Keratinocyte (primary cell): ENCODE measurements at regions not wholly inside any gene's neighbourhood (a gene's known extent, or its start where the extent isn't known, plus 50 kb on each side); places are given as distances from the start of the nearest gene placed in this dataset.

Source experiments
- DNase-seq: peaks from one replicate; pipeline ENCODE4 v3.0.0-alpha.2; 2011; ENCODE audit warnings: low read depth, missing footprints, low spot score
- FAIRE-seq: peaks from 2 replicates; lab custom pipeline; 2011; peaks lifted over from hg19 to GRCh38; lab: Jason Lieb, UNC
- H2AFZ ChIP-seq: 2 replicates; pipeline ENCODE4 v1.6.0; 2012; ENCODE audit warnings: low read length, control low read depth, inconsistent platforms; ENCODE audit not compliant: control insufficient read depth
- H3K27ac ChIP-seq: 2 replicates; pipeline ENCODE4 v1.5.1; 2011; ENCODE audit warnings: low read length; ENCODE audit not compliant: control insufficient read depth, insufficient read depth
- H3K27me3 ChIP-seq: 3 replicates; pipeline ENCODE4 v1.6.0; 2011; ENCODE audit warnings: low read length; ENCODE audit not compliant: control insufficient read depth, insufficient read depth; ENCODE audit errors: extremely low read depth
- H3K36me3 ChIP-seq, 2 experiments: 2 replicates in 1 of 2; 3 replicates in 1 of 2; pipeline ENCODE4 v1.5.1; 2011; ENCODE audit warnings: low read length in 2 of 2, mild to moderate bottlenecking in 1 of 2; ENCODE audit not compliant: control insufficient read depth in 2 of 2, insufficient read depth in 2 of 2; ENCODE audit errors: extremely low read depth in 1 of 2
- H3K4me1 ChIP-seq: 3 replicates; pipeline ENCODE4 v1.5.1; 2011; ENCODE audit warnings: low read length; ENCODE audit not compliant: control insufficient read depth, insufficient read depth; ENCODE audit errors: extremely low read depth
- H3K4me2 ChIP-seq: 3 replicates; pipeline ENCODE4 v1.6.0; 2011; ENCODE audit warnings: low read depth, low read length; ENCODE audit not compliant: control insufficient read depth, insufficient read depth; ENCODE audit errors: extremely low read depth
- H3K4me3 ChIP-seq, 3 experiments: fragments of 200-600 bp in 1 of 3; sonication (generic) in 1 of 3; 2 replicates in 2 of 3; 3 replicates in 1 of 3; pipeline ENCODE4 v1.5.1; 2011 to 2016; ENCODE audit warnings: low read length in 3 of 3, mild to moderate bottlenecking in 3 of 3, control low read depth in 2 of 3, inconsistent platforms in 1 of 3, low read depth in 1 of 3, mixed read lengths in 1 of 3, mixed run types in 1 of 3, moderate library complexity in 1 of 3; ENCODE audit not compliant: control insufficient read depth in 2 of 3, insufficient read depth in 2 of 3; ENCODE audit errors: extremely low read depth in 1 of 3
- H3K79me2 ChIP-seq: 2 replicates; pipeline ENCODE4 v1.6.0; 2012; ENCODE audit warnings: low read length; ENCODE audit not compliant: control insufficient read depth, insufficient read depth
- H3K9ac ChIP-seq: 3 replicates; pipeline ENCODE4 v1.6.0; 2011; ENCODE audit warnings: low read length; ENCODE audit not compliant: control insufficient read depth, insufficient read depth; ENCODE audit errors: extremely low read depth
- H3K9me1 ChIP-seq: 3 replicates; pipeline ENCODE4 v1.6.0; 2011; ENCODE audit warnings: low read length; ENCODE audit not compliant: control insufficient read depth, insufficient read depth; ENCODE audit errors: extremely low read depth
- H3K9me3 ChIP-seq: 2 replicates; pipeline ENCODE4 v1.5.1; 2012; ENCODE audit warnings: low read depth, low read length; ENCODE audit not compliant: control insufficient read depth
- H4K20me1 ChIP-seq: 3 replicates; pipeline ENCODE4 v1.6.0; 2011; ENCODE audit warnings: low read length; ENCODE audit not compliant: control insufficient read depth, insufficient read depth; ENCODE audit errors: extremely low read depth
- EZH2 ChIP-seq: IDR thresholded peaks from one replicate; pipeline ENCODE4 v1.6.1; 2012; ENCODE audit warnings: inconsistent platforms, mild to moderate bottlenecking, low read length, moderate library complexity
- dilution Hi-C: fragments of 300-500 bp; cut with MboI; formaldehyde crosslinking; loops from one replicate; pipeline ENCODE4 v1.7.0; 2020; ENCODE audit warnings: low sequenced_read_pairs; ENCODE audit not compliant: extremely low pct_ligation_motif_present
- TF ChIP-seq, protein P1 (sequence below), 3 experiments: IDR thresholded peaks in 1 of 3; conservative IDR thresholded peaks in 1 of 3; optimal IDR thresholded peaks in 1 of 3; 2 replicates in 2 of 3; 3 replicates in 1 of 3; pipeline versions ENCODE3 to v1.5.1; 2011; ENCODE audit warnings: low read length in 3 of 3, mild to moderate bottlenecking in 3 of 3, moderate library complexity in 2 of 3, control low read depth in 1 of 3, inconsistent platforms in 1 of 3; ENCODE audit not compliant: insufficient read depth in 2 of 3; ENCODE audit errors: extremely low read depth in 1 of 3

DNA sequence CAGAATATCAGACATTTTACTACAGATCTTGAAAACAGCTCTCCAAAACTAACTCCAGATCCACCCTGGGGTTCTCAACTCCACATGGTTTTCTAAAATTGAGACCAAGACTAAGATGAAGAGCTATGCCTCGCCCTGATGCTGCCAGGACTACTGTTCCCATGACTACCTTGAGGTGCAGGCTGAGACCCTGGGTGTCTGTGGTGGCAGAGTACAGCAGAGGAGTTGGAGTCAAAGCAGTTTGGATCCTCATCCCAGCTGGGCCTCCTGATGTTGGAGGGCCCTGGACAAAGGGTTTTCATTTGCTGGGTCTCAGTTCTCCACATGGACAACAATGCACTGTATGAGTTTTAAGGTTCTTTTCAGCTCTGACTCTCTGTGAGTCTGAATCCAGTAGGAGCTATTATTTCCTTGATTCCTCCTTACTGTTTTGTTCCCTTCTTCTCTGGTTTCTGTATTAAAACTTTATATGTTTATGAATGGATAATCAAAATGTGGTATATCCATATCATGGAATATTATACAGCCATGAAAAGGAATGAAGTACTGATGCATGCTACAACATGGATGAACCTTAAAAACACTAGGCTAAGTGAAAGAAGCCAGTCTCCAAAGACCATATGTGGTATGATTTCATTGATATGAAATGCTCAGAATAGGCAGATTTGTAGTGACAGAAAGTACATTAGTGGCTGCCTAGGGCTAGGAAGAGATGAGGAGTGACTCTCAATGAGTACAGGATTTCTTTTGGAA, 93.0 kb downstream of the CPN2 start:
- Histone ChIP-seq H3K27me3 (peaks cover 5% of the 10 kb centered on the region), H3K4me2 (no peak overlapping the region), H3K79me2 (no peaks in the 10 kb centered on the region), H3K9me3 (peaks cover 7% of the 10 kb centered on the region), H3K36me3 (no peaks in the 10 kb centered on the region), H3K27ac (no peak overlapping the region), H3K9me1 (peaks cover 2% of the 10 kb centered on the region), H3K4me3 (no peak overlapping the region), H3K4me1 (no peaks in the 10 kb centered on the region), H2AFZ (no peak overlapping the region), H4K20me1 (no peaks in the 10 kb centered on the region), H3K9ac (no peak overlapping the region)
- FAIRE-seq (no peak), DNase-seq (no peak)
- TF ChIP-seq EZH2, result no peak
- TF ChIP-seq, protein P1, sequence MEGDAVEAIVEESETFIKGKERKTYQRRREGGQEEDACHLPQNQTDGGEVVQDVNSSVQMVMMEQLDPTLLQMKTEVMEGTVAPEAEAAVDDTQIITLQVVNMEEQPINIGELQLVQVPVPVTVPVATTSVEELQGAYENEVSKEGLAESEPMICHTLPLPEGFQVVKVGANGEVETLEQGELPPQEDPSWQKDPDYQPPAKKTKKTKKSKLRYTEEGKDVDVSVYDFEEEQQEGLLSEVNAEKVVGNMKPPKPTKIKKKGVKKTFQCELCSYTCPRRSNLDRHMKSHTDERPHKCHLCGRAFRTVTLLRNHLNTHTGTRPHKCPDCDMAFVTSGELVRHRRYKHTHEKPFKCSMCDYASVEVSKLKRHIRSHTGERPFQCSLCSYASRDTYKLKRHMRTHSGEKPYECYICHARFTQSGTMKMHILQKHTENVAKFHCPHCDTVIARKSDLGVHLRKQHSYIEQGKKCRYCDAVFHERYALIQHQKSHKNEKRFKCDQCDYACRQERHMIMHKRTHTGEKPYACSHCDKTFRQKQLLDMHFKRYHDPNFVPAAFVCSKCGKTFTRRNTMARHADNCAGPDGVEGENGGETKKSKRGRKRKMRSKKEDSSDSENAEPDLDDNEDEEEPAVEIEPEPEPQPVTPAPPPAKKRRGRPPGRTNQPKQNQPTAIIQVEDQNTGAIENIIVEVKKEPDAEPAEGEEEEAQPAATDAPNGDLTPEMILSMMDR (optimal IDR thresholded peaks at IDR 0.05 in 1 of 3, IDR thresholded peaks at IDR 0.05 in 1 of 3, conservative IDR thresholded peaks at IDR 0.05 in 1 of 3; ENCODE audit: extremely low read depth in 1 of 3, insufficient read depth in 2 of 3, low read length in 3 of 3), result no peak
- dilution Hi-C loops, result no loop called here

- H3K9me1 ChIP-seq, result no peaks in the 10 kb centered on the region
- DNase-seq, result no peak
- no peaks in the 10 kb centered on the region for H4K20me1 ChIP-seq
- H3K4me1 ChIP-seq, result no peaks in the 10 kb centered on the region
- peaks cover 7% of the 10 kb centered on the region for H3K9me3 ChIP-seq
- dilution Hi-C loops, result no loop called here
- FAIRE-seq, result no peak
- H3K79me2 ChIP-seq, result no peaks in the 10 kb centered on the region
- H3K27ac ChIP-seq, result no peak overlapping the region
- H3K4me3 ChIP-seq, result no peak overlapping the region
- no peak for TF ChIP-seq EZH2
- TF ChIP-seq, protein P1 (optimal IDR thresholded peaks at IDR 0.05 in 1 of 3, IDR thresholded peaks at IDR 0.05 in 1 of 3, conservative IDR thresholded peaks at IDR 0.05 in 1 of 3; ENCODE audit: extremely low read depth in 1 of 3, insufficient read depth in 2 of 3, low read length in 3 of 3), result no peak
- H3K36me3 ChIP-seq, result no peaks in the 10 kb centered on the region
- no peak overlapping the region for H2AFZ ChIP-seq
- no peaks in the 10 kb centered on the region for H3K27me3 ChIP-seq
- no peak overlapping the region for H3K9ac ChIP-seq
- no peak overlapping the region for H3K4me2 ChIP-seq
These were observed 91.0 kb downstream of the CPN2 start for GRCh38 chr3:194259982-194260766.
